ENCODE measurements at regions not wholly inside any gene's neighbourhood (a gene's known extent, or its start where the extent isn't known, plus 50 kb on each side); places are given as distances from the start of the nearest gene placed in this dataset.
A peak's percentile ranks its signal among the peaks of the same experiment; 100 is the strongest.
"Not testable (repeated sequence)": the region's sequence is repeated elsewhere in the genome, so short reads cannot be mapped to it uniquely, and the experiment has no call there.

DNA sequence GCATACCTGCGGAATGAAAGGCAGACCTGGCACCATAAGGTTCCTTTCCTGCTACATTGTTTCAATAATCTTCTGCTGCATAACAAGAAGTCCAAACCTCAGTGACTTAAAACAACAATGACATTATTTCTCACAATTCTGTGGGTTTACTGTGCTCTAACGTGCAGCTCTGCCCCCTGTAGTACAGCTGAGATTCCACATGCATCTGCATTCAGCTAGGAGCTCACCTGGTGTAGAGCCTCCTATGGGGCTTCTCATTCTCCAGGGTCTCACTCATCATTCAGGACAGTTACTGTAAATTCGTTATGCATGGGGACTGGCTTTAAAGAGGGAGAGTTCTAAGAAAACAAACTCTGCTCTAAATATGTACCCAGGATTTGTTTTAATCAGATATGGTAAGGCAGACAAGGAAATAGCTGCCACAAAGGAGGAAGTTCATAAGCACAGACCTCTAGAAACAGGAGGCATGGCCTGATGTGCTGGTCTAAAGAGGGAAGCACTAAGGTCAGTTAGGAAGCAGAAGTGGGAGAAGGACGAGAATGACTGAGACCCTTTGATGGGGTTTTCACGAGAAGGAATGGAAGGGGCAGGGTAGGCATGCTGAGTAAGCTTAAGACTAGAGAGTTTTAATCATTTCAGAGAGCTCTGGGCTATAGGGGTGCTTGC, 347.0 kb downstream of the NEK10 start:
- Histone ChIP-seq H3K36me3 (no peaks in the 10 kb centered on the region), H3K9me3 (ENCODE audit: severe bottlenecking) (no peaks in the 10 kb centered on the region), H3K27ac (no peak overlapping the region), H3K4me3 (ENCODE audit: low read depth, low read length) (no peak overlapping the region), H3K27me3 (ENCODE audit: insufficient read depth, low read depth, severe bottlenecking) (no peaks in the 10 kb centered on the region)
- TF ChIP-seq, protein P1, sequence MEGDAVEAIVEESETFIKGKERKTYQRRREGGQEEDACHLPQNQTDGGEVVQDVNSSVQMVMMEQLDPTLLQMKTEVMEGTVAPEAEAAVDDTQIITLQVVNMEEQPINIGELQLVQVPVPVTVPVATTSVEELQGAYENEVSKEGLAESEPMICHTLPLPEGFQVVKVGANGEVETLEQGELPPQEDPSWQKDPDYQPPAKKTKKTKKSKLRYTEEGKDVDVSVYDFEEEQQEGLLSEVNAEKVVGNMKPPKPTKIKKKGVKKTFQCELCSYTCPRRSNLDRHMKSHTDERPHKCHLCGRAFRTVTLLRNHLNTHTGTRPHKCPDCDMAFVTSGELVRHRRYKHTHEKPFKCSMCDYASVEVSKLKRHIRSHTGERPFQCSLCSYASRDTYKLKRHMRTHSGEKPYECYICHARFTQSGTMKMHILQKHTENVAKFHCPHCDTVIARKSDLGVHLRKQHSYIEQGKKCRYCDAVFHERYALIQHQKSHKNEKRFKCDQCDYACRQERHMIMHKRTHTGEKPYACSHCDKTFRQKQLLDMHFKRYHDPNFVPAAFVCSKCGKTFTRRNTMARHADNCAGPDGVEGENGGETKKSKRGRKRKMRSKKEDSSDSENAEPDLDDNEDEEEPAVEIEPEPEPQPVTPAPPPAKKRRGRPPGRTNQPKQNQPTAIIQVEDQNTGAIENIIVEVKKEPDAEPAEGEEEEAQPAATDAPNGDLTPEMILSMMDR (IDR thresholded peaks at IDR 0.05; ENCODE audit: low read depth, low read length), result peak; percentile 30; the same call in 1 of the 2 replicates
- no peak for DNase-seq

DNA sequence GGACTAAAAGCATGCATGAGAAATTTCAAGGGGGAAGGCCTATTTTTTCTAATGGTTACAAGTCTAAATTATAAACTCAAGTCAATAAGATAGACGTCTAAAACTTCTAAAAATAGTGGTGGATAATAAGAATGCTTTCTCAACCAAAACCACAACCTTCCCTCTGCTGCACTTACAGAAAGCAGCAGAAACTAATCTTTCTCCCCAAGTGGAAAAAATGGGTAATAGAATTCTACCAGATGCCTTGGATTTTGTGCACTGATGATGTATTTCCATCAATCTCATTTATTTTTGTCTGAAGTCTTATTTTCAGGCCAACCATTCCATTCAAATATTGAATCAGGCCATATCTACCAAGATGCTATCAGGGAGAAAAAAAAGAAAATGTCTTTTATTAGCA, 344.7 kb downstream of the NEK10 start:
- TF ChIP-seq, protein P1 (IDR thresholded peaks at IDR 0.05; ENCODE audit: low read depth, low read length), result no peak
- H3K4me3 ChIP-seq (ENCODE audit: low read depth, low read length), result no peak overlapping the region
- no peak for DNase-seq
- no peaks in the 10 kb centered on the region for H3K27me3 ChIP-seq (ENCODE audit: insufficient read depth, low read depth, severe bottlenecking)
- no peaks in the 10 kb centered on the region for H3K9me3 ChIP-seq (ENCODE audit: severe bottlenecking)
- no peak overlapping the region for H3K27ac ChIP-seq
- no peaks in the 10 kb centered on the region for H3K36me3 ChIP-seq

DNA sequence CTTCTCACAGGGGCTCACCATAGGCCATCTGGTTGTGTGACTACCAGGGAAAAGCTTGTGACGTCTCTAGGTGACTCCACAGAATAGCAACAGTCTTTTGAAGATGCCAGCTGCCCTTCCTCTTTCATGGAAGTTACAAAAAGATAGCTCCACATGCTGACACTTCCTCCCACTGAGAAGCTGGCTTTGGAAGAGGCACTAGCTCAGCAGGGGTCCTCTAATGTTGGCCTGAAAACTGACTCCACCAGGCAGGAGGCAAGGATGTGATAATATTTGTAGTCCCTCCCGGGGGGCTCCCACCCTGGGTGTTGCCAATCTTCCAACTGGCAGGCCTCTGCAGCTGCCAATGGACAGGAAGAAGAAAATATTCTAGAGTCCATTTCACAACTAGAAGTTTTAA, 343.5 kb downstream of the NEK10 start:
- Histone ChIP-seq H3K4me3 (ENCODE audit: low read depth, low read length) (no peak overlapping the region), H3K9me3 (ENCODE audit: severe bottlenecking) (no peaks in the 10 kb centered on the region), H3K27me3 (ENCODE audit: insufficient read depth, low read depth, severe bottlenecking) (no peaks in the 10 kb centered on the region), H3K27ac (no peak overlapping the region), H3K36me3 (no peaks in the 10 kb centered on the region)
- DNase-seq, result no peak
- TF ChIP-seq, protein P1 (IDR thresholded peaks at IDR 0.05; ENCODE audit: low read depth, low read length), result no peak

DNA sequence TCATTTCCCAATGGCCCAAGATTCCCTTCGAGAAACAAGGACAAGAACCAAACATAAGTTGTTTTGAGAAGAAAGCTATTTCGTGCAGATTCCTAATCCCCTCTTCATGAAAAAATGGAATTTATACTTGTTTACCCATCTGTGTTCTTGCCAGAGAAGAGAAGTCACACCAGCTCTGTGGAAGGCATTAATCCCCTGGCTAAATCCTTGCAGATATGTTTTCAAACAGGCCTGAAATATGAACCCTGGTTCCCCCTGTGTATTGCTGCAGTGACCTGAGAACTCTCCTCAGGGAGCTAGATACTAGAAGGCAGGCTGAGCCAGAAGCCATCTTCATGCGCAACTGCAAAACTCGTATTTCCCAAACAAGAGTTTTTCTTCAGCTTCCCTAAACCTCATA, 337.7 kb downstream of the NEK10 start:
- Histone ChIP-seq H3K4me3 (ENCODE audit: low read depth, low read length) (no peak overlapping the region), H3K27ac (no peak overlapping the region), H3K36me3 (no peaks in the 10 kb centered on the region), H3K27me3 (ENCODE audit: insufficient read depth, low read depth, severe bottlenecking) (no peaks in the 10 kb centered on the region), H3K9me3 (ENCODE audit: severe bottlenecking) (no peaks in the 10 kb centered on the region)
- no peak for DNase-seq
- TF ChIP-seq, protein P1 (IDR thresholded peaks at IDR 0.05; ENCODE audit: low read depth, low read length), result no peak

DNA sequence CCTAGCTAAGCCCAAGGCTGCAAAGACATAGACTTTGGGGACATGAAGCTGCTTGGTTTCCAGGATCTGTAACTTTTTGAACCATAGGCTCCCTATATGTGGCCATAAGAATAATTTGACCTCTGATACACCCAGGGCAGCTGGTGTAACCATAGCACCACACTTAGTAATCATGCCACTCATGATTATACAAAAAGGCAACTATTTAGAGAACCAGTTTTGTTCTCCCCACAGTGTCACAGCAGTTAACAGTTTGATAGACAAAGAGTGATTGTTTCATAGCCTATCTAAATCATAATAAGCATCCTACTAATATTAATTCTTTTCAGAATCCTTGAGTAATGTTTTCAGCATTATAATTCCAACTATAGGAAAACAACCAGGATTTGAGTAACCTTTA, 334.9 kb downstream of the NEK10 start:
- H3K4me3 ChIP-seq (ENCODE audit: low read depth, low read length), result no peak overlapping the region
- TF ChIP-seq, protein P1 (IDR thresholded peaks at IDR 0.05; ENCODE audit: low read depth, low read length), result no peak
- no peak overlapping the region for H3K27ac ChIP-seq
- no peak for DNase-seq
- H3K36me3 ChIP-seq, result no peaks in the 10 kb centered on the region
- no peaks in the 10 kb centered on the region for H3K9me3 ChIP-seq (ENCODE audit: severe bottlenecking)
- H3K27me3 ChIP-seq (ENCODE audit: insufficient read depth, low read depth, severe bottlenecking), result no peaks in the 10 kb centered on the region

DNA sequence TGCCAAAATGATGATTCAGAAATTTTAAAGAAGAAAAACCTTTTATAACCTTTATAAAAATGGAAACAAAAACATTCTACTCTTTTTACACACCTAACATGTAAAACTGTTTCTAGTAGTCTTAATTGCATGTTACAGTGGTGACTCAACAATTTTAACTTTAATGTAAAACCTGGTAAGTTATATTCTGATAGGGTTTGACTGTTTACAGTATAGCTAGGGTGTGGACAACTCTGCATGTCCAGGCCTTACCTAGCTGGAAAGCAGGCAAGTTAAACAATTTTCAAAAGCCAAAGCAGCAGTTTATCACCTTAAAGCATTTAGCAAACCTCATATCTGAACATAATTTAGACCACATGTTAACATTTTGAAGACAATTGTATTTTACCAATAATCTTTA, 328.5 kb downstream of the NEK10 start:
- H3K4me3 ChIP-seq (ENCODE audit: low read depth, low read length), result no peak overlapping the region
- H3K36me3 ChIP-seq, result no peaks in the 10 kb centered on the region
- no peak overlapping the region for H3K27ac ChIP-seq
- TF ChIP-seq, protein P1 (IDR thresholded peaks at IDR 0.05; ENCODE audit: low read depth, low read length), result no peak
- no peak for DNase-seq
- H3K9me3 ChIP-seq (ENCODE audit: severe bottlenecking), result no peaks in the 10 kb centered on the region
- no peaks in the 10 kb centered on the region for H3K27me3 ChIP-seq (ENCODE audit: insufficient read depth, low read depth, severe bottlenecking)

DNA sequence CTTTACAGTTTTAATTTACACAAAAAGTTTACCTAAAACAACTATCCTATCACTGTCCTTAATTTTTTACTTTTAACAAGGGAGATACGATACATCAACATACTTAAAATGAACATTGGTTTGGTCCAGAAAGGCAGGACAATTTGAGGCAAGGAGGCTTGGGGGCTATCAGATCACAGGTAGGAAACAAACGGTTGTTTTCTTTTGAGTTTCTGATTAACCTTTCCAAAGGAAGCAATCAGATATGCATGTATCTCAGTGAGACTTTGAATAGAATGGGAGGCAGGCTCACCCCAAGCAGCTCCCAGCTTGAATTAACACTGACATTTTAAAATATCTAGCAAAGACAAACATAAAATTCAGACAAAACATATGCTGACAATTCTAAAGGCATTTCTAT, 326.6 kb downstream of the NEK10 start:
- not testable (repeated sequence) for H3K27ac ChIP-seq; H3K9me3 ChIP-seq (ENCODE audit: severe bottlenecking); H3K27me3 ChIP-seq (ENCODE audit: insufficient read depth, low read depth, severe bottlenecking); H3K36me3 ChIP-seq; H3K4me3 ChIP-seq (ENCODE audit: low read depth, low read length); DNase-seq
